DMS153 (cell line): ENCODE measurements at regions not wholly inside any gene's neighbourhood (a gene's known extent, or its start where the extent isn't known, plus 50 kb on each side); places are given as distances from the start of the nearest gene placed in this dataset.

Experiments used
- DNase-seq: peaks from one replicate; lab custom pipeline; 2025; lab: John Stamatoyannopoulos, UW

- DNase-seq = no peak
Measured at GRCh38 chr3:135865085-135865484, 100.4 kb upstream of the PPP2R3A start.

DNA sequence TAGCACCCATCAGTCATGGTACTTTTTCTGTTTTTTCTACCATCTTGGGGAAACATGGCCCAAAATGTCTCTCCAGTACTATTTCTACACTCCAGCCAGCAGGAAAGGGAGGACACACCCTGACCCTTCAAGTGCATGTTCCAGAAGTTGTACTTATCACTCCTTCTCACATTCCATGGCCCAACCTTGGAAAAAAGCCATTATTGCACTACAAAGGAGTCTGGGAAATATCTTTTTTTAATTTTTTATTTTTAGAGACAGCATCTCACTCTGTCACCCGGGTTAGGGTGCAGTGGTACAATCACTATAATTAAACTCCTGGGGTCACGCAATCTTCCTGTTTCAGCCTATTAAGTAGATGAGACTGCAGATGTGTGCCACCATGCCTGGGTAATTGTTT, 100.0 kb upstream of the PPP2R3A start:
- DNase-seq = no peak

GRCh38 chr3:135867911-135868310, 97.6 kb upstream of the PPP2R3A start:
- no peak for DNase-seq

DNA sequence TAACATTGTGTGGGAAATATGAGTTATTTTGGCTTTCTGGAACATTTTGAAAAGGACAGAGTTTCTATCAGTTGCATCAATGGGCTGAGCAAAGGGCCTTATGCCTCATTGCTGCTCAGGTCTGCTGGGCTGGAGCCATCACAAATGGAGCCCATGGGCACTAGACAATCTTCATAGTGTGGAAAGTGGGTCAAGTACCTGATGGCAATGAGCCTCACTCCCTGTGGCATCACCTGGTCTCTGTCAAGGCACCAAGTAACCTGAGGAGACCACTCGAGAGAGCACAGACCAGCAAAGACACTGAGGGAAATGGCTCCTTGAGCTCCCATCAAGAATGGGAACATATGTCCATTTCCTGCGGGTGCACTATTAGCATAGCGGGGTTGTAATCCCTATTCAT, 96.7 kb upstream of the PPP2R3A start:
- DNase-seq = no peak

- no peak for DNase-seq
Measured at GRCh38 chr3:135869439-135870105, 96.0 kb upstream of the PPP2R3A start.

- DNase-seq = no peak
Measured at GRCh38 chr3:135871311-135871710, 94.2 kb upstream of the PPP2R3A start.

- no peak for DNase-seq
Measured at GRCh38 chr3:135874035-135874434, 91.5 kb upstream of the PPP2R3A start.

- DNase-seq = no peak
Measured at GRCh38 chr3:135878501-135878900, 87.0 kb upstream of the PPP2R3A start.

- no peak for DNase-seq
Measured at GRCh38 chr3:135885885-135886284, 79.6 kb upstream of the PPP2R3A start.

DNA sequence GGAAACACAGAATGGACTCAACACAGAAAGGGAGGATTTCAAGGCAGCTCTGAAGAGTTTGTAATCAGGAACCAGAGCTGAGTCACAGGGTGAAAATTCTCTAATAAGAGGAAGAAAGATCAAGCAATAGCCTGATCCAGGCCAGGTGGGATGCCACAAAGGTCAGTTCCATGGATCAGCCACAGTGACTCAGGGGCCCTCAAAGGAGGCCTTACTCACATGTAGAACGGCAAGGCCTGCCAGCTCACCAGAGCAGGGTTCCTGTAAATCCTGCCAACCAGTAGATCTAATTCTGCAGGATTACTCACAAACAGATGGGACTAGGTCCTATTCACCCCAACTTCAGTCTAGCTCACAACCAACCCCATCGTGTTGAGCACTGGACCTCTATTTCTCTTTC, 78.3 kb upstream of the PPP2R3A start:
- no peak for DNase-seq

- no peak for DNase-seq
Measured at GRCh38 chr3:135889443-135889842, 76.1 kb upstream of the PPP2R3A start.

DNA sequence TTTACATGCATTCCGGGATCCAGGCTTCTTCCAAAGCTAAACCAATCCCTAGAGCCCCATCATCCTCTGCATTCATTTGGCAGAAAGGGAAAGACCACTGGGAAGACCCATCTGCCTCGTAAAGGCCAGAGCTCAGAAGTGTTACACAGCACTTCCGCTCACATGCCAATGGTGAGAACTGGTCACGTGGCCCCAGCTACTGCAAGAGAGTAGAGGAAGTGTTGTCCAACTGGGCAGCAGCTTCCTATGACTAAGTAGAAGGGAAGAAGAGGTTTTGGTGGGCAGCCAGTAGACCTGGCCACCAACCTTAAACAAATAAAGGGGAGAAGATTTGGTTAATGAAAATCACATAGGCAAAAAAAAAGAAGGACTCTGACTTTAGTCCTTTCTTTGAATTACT, 74.4 kb upstream of the PPP2R3A start:
- no peak for DNase-seq

DNA sequence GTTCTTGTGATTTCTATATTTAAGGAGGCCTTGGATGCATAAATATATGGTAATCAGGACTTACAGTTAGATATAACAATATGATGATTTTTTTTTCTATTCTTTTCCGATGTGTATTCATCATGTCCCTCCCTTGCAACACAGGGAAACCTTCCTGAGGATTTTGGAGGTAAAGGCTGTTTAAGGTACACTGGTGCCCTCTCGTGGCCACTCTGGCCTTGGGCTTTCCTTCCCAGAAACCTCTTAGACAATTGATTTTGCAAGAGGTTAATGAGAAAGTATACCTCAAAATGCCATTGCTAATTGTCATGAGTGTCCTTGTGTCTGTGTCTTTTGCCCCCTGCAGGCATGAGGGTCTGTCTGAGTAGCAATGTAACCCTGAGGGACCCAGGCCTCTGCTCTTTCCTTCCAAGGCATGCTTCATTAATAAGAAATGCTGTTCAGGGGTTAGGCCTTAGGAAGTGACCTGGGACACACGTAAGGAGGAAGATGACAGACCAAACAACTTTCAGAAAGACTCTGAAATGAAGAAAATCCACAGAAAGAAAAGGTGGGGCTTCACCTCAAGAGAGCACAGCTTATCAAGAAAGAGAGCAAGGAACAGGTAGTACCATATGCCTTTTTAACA, 70.3 kb upstream of the PPP2R3A start:
- peak; percentile 58 for DNase-seq

- DNase-seq = no peak
Measured at GRCh38 chr3:135895734-135896121, 69.8 kb upstream of the PPP2R3A start.

DNA sequence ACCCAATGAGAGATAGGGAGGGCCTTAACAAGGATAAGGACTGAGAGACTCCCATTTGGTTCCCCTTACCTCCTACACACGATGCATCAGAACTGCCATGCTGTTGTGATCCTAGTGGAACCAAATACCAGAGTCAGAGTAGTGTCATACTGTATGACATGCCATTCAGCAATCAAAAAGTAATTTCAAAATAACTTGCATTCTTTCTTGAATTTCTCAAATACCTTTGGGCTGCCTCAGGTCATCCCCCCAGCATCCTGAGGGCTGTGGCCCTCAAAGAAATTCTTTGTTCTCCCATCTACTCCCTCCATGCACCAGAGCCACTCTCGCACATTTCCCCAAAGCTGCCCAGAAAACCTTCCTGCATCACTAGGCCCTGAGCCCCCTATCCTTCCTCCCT, 68.9 kb upstream of the PPP2R3A start:
- no peak for DNase-seq

DNA sequence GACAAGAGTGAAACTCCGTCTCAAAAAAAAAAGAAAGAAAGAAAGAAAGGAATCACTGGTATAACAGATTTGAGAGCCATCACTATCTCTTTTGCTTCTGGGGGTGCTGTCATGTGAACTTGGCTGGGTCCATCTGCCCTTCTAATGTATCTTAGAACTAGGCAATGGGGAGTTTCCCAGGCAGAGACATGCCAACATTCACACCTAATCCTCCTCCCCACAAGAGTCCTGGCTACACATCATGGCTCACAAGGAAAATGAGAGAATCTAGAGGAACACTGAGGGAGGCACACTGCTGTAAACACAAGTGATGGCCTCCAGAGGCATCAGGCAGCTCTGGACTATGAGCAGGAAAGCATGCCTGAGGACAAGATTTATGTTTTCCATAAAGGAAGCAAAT, 67.8 kb upstream of the PPP2R3A start:
- DNase-seq = no peak

DNA sequence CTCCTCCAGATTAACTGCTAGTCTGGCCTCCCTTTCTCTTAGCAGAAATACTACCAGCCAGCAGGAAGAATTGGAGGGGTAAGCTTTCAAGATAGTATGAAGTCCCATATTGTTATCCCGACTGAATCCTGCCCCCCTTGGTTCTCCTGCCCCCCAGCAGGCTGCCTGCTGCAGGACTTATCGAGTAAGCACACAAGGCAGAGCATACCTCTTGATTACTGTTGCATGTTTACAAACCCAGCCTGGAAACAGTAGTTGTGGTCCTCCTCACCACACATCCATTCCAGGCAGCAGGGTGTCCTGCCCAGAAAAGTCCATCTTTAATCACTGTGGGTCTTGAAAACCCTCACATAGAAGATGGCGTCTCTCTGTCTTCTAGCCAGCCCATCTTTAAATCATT, 66.8 kb upstream of the PPP2R3A start:
- DNase-seq = no peak

GRCh38 chr3:135905058-135905724, 60.3 kb upstream of the PPP2R3A start:
- DNase-seq = no peak

DNA sequence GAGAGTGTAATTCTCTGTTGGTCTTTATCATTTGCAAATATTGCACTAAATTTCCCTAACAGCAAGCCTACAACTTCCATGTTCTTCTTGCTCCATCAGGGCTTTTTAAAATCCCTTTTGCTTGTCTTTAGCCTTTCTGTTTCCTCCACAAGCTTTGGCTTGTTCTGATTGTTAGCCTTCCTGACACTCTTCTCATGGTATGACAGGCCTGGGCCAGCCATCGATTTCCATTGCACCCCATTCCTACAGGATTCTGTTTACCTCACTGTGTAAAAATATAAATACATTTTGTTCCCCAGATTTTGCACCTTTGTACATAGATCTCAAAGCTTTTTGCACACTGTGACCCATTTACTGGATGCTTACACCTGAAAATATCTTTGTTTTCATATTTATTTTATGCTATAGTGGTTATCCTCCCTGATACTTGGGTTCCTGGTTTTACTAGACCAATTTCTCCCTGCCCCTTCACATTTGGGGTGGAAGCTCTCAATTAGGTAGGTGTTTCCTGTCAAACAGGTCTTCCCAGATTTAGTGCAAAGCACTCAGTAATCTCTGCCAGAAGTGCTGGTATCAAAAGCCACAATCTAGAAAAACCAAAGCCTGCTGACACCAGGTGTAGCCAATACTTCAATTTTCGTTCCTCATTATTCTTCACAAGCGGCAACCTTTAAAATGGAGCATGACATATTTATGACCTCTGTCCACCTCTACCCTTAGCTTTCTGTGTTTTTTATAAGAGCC, 57.9 kb upstream of the PPP2R3A start:
- DNase-seq = peak; percentile 80

DNA sequence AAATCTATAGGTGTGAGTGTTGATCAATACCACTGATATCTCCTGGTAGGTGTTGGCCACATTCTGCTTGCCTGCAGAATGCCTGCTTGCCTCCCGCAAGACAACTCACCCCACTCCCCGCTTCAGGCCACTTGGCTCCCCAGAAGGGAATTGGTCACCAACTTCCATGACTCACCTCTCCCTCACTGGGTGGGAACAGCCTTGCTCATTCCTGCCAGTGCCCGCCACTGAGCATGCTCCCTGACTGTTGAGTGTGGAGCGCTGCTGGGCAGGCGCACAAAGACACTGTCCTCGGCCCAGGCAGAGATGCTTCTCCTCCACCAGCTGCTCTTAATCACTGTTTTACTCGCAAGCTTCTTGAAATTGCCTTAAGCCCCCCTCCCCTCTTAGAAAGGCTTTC, 57.3 kb upstream of the PPP2R3A start:
- peak; percentile 35 for DNase-seq

GRCh38 chr3:135908737-135909136, 56.8 kb upstream of the PPP2R3A start:
- DNase-seq = no peak

- DNase-seq = no peak
Measured at GRCh38 chr3:135911110-135911509, 54.4 kb upstream of the PPP2R3A start.

DNA sequence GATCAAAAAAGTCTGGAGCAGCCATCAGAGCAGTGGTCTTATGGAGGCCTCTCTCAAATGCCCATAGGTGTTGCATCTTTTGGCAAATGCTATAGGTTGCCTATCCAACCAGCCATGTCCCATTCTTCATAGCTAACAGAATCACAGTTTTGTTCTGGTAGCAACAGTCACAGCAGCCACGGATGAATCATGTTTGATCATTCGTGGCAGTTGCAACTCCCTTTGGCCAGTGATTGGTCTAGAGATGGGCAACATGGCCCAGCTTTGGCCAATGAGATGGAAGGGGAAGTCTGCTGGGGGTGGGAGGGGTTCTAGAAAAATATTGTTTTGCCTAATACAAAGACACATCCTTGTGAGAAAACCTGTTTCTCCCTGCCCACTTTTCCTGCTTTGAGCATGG, 50.3 kb upstream of the PPP2R3A start:
- no peak for DNase-seq
